Activated CD8-positive, alpha-beta memory T cell treated with anti-CD3 and anti-CD28 coated beads for 36 hours (primary cell): ENCODE measurements at regions not wholly inside any gene's neighbourhood (a gene's known extent, or its start where the extent isn't known, plus 50 kb on each side); places are given as distances from the start of the nearest gene placed in this dataset.

Source experiments
- CTCF ChIA-PET: fragments of 350-600 bp; sonication (Branson Sonifier 250); formaldehyde crosslinking; loops from one replicate; lab custom pipeline; 2021; ENCODE audit warnings: antibody characterized with exemption; lab: Charles Lee
- POLR2A ChIA-PET: fragments of 350-600 bp; sonication (Branson Sonifier 250); formaldehyde crosslinking; loops from one replicate; lab custom pipeline; 2021; ENCODE audit warnings: antibody characterized with exemption; lab: Charles Lee

- CTCF ChIA-PET: interaction anchor here (1.1 kb wide), 1 partner anchor 11 kb away, joined by 3 read pairs; no protein-coding TSS in a partner anchor
Observed at GRCh38 chr4:121451310-121451709, 70.5 kb upstream of the QRFPR start.

GRCh38 chr4:121449416-121449815 lies 68.6 kb upstream of the QRFPR start:
- POLR2A ChIA-PET: no interaction called here
- CTCF ChIA-PET: no interaction called here

More at GRCh38 chr4:121451310-121451709, 70.5 kb upstream of the QRFPR start:
- POLR2A ChIA-PET: no interaction called here

- ChIA-PET CTCF (no interaction called here), POLR2A (no interaction called here)
Observed at GRCh38 chr4:121448231-121448630, 67.4 kb upstream of the QRFPR start.

- ChIA-PET POLR2A (no interaction called here), CTCF (interaction anchor here (1.2 kb wide), 1 partner anchor 22 kb away, joined by 3 read pairs; no protein-coding TSS in a partner anchor)
Observed at GRCh38 chr4:121439669-121440068, 58.9 kb upstream of the QRFPR start.
